HCT116 (cell line): ENCODE measurements at regions not wholly inside any gene's neighbourhood (a gene's known extent, or its start where the extent isn't known, plus 50 kb on each side); places are given as distances from the start of the nearest gene placed in this dataset.

Experiments
- ATAC-seq: fragments of 200-7000 bp; cut with Tn5 transposase; 2 replicates; pipeline ENCODE4 v1.9.1; 2020; ENCODE audit warnings: mild to moderate bottlenecking, moderate library complexity
- BruUV-seq: library from RNA; stranded (reverse); fragments of 400-500 nt; replicated peaks from 2 replicates; lab custom pipeline; 2021; lab: Mats Ljungman, UMichigan
- CTCF ChIA-PET: fragments of 300-600 bp; sonication (Branson Sonifier 250); formaldehyde crosslinking; loops from one replicate; lab custom pipeline; 2021; ENCODE audit warnings: antibody characterized with exemption; lab: Charles Lee
- POLR2A ChIA-PET: fragments of 300-600, 350-600 bp; sonication (Branson Sonifier 250); formaldehyde crosslinking; loops from one replicate; lab custom pipeline; 2021; ENCODE audit warnings: antibody characterized with exemption; lab: Charles Lee
- RAD21 ChIA-PET, 2 experiments: fragments of 300-600 bp; sonication (Branson Sonifier 250); formaldehyde crosslinking; loops; one replicate each; lab custom pipeline; 2023; ENCODE audit warnings: low total read pairs in 2 of 2; ENCODE audit not compliant: uncharacterized antibody in 2 of 2, unreplicated experiment in 2 of 2, low non-redundant PET in 1 of 2; lab: Charles Lee
- DNase-seq: peaks from one replicate; pipeline ENCODE4 v3.0.0-alpha.2; 2010; ENCODE audit warnings: low read depth, low spot score
- H2AFZ ChIP-seq: fragments of 200-600 bp; shearing (Covaris generic), sonication (generic); 2 replicates; pipeline ENCODE4 v1.6.1; 2017; ENCODE audit warnings: low read depth, mixed run types, mixed read lengths, antibody characterized with exemption, low read length; ENCODE audit not compliant: poor library complexity, severe bottlenecking
- H3K27ac ChIP-seq: 2 replicates; pipeline ENCODE4 v1.5.1; 2012; ENCODE audit warnings: low read depth, low read length
- H3K27me3 ChIP-seq: fragments of 200-600 bp; sonication (generic); 2 replicates; pipeline ENCODE4 v1.6.1; 2016; ENCODE audit warnings: mixed run types, low read length, mixed read lengths; ENCODE audit not compliant: insufficient read depth
- H3K36me3 ChIP-seq, 2 experiments: fragments of 200-500 bp in 1 of 2; fragments of 200-600 bp in 1 of 2; sonication (Bioruptor generic) in 1 of 2; sonication (generic) in 1 of 2; 2 replicates each; pipeline versions ENCODE4 v1.5.1 to v1.6.1; 2014 to 2016; ENCODE audit warnings: low read length in 2 of 2, inconsistent platforms in 1 of 2, mixed read lengths in 1 of 2, mixed run types in 1 of 2; ENCODE audit not compliant: insufficient read depth in 2 of 2, control insufficient read depth in 1 of 2
- H3K4me1 ChIP-seq, 2 experiments: fragments of 200-600 bp in 1 of 2; sonication (generic) in 1 of 2; 2 replicates each; pipeline versions ENCODE4 v1.5.1 to v1.6.1; 2012 to 2017; ENCODE audit warnings: low read length in 2 of 2, inconsistent platforms in 1 of 2, mild to moderate bottlenecking in 1 of 2, mixed read lengths in 1 of 2, mixed run types in 1 of 2, moderate library complexity in 1 of 2; ENCODE audit not compliant: insufficient read depth in 2 of 2, control insufficient read depth in 1 of 2
- H3K4me2 ChIP-seq: fragments of 200-600 bp; sonication (generic); 2 replicates; pipeline ENCODE4 v1.6.1; 2017; ENCODE audit warnings: mixed run types, low read length, mixed read lengths
- H3K4me3 ChIP-seq, 2 experiments: fragments of 200-600 bp in 1 of 2; sonication (generic) in 1 of 2; replicated peaks in 1 of 2; 2 replicates each; pipeline ENCODE4 v1.5.1; 2011 to 2016; ENCODE audit warnings: low read length in 2 of 2, control low read depth in 1 of 2, low read depth in 1 of 2, mild to moderate bottlenecking in 1 of 2, mixed read lengths in 1 of 2, mixed run types in 1 of 2
- H3K79me2 ChIP-seq: fragments of 200-600 bp; sonication (generic); 2 replicates; pipeline ENCODE4 v1.6.1; 2017; ENCODE audit warnings: mild to moderate bottlenecking, mixed run types, low read length, moderate library complexity, mixed read lengths; ENCODE audit not compliant: insufficient read depth
- H3K9ac ChIP-seq: fragments of 200-600 bp; sonication (generic); 2 replicates; pipeline ENCODE4 v1.6.1; 2016; ENCODE audit warnings: low read length, mixed read lengths
- H3K9me2 ChIP-seq: fragments of 200-600 bp; sonication (generic), shearing (Covaris generic); 2 replicates; pipeline ENCODE4 v1.6.1; 2017; ENCODE audit warnings: mixed run types, mild to moderate bottlenecking, moderate library complexity; ENCODE audit not compliant: insufficient read depth
- H3K9me3 ChIP-seq, 2 experiments: fragments of 200-500 bp in 1 of 2; fragments of 200-600 bp in 1 of 2; sonication (Bioruptor generic) in 1 of 2; sonication (generic) in 1 of 2; 2 replicates each; pipeline ENCODE4 v1.6.1; 2014 to 2017; ENCODE audit warnings: low read length in 2 of 2, mixed read lengths in 2 of 2, inconsistent platforms in 1 of 2, low read depth in 1 of 2, mild to moderate bottlenecking in 1 of 2, mixed run types in 1 of 2, moderate library complexity in 1 of 2; ENCODE audit not compliant: control insufficient read depth in 1 of 2, insufficient read depth in 1 of 2
- H4K20me1 ChIP-seq: fragments of 200-600 bp; sonication (generic), shearing (Covaris generic); 2 replicates; pipeline ENCODE4 v1.6.1; 2017; ENCODE audit warnings: mixed run types, mild to moderate bottlenecking, moderate library complexity; ENCODE audit not compliant: insufficient read depth
- EGR1 ChIP-seq: IDR thresholded peaks from 2 replicates; pipeline ENCODE4 v1.6.1; 2012; ENCODE audit warnings: low read depth
- RAD21 ChIP-seq: IDR thresholded peaks from 2 replicates; pipeline ENCODE4 v1.6.1; 2012; ENCODE audit warnings: low read depth, mild to moderate bottlenecking
- REST ChIP-seq: IDR thresholded peaks from 2 replicates; pipeline ENCODE4 v1.6.1; 2012; ENCODE audit warnings: low read depth
- SP1 ChIP-seq: IDR thresholded peaks from 2 replicates; pipeline ENCODE4 v1.6.1; 2012; ENCODE audit warnings: low read depth
- ZNF274 ChIP-seq: fragments of 200-500 bp; sonication (Bioruptor generic); IDR thresholded peaks from 2 replicates; pipeline ENCODE4 v1.6.1; 2014; ENCODE audit warnings: mild to moderate bottlenecking, low read depth, low read length, inconsistent platforms
- intact Hi-C: fragments of 100-400 bp; cut with micrococcal nuclease; formaldehyde crosslinking; loops from 2 replicates; pipeline ENCODE4 v1.10.0; 2022

GRCh38 chr5:6078881-6079280 lies 299.5 kb downstream of the MED10 start:
- POLR2A ChIA-PET = no interaction called here
- CTCF ChIA-PET = no interaction called here

More at GRCh38 chr5:6078881-6079280, 299.5 kb downstream of the MED10 start:
- H3K27ac ChIP-seq = no peak overlapping the region
- H3K4me1 ChIP-seq = no peaks in the 10 kb centered on the region
- intact Hi-C loops = no loop called here
- H2AFZ ChIP-seq = no peak overlapping the region
- H4K20me1 ChIP-seq = no peaks in the 10 kb centered on the region
- ATAC-seq = no peak
- H3K4me2 ChIP-seq = no peak overlapping the region
- TF ChIP-seq EGR1 = no peak
- TF ChIP-seq REST = no peak
- TF ChIP-seq RAD21 = no peak
- TF ChIP-seq SP1 = no peak
- TF ChIP-seq ZNF274 = no peak
- RAD21 ChIA-PET = no interaction called here
- no peaks in the 10 kb centered on the region for H3K36me3 ChIP-seq
- no peak for DNase-seq
- H3K4me3 ChIP-seq = no peak overlapping the region
- no peaks in the 10 kb centered on the region for H3K79me2 ChIP-seq
- H3K9me3 ChIP-seq = no peaks in the 10 kb centered on the region
- H3K27me3 ChIP-seq = no peaks in the 10 kb centered on the region
- H3K9ac ChIP-seq = no peak overlapping the region
- H3K9me2 ChIP-seq = no peaks in the 10 kb centered on the region
- BruUV-seq = no TSS peak
